HEK293 (cell line): ENCODE measurements at regions not wholly inside any gene's neighbourhood (a gene's known extent, or its start where the extent isn't known, plus 50 kb on each side); places are given as distances from the start of the nearest gene placed in this dataset.

Source experiments
- CTCF ChIA-PET: fragments of 350-600 bp; formaldehyde crosslinking; extraction: SDS; loops from one replicate; lab custom pipeline; 2021; ENCODE audit warnings: antibody characterized with exemption; lab: Yijun Ruan, JAX
- POLR2A ChIA-PET: fragments of 300-600 bp; formaldehyde crosslinking; extraction: SDS; loops from one replicate; lab custom pipeline; 2020; ENCODE audit warnings: antibody characterized with exemption, inconsistent platforms; lab: Yijun Ruan, JAX
- H3K27ac ChIP-seq: fragments of 200-500 bp; sonication (Bioruptor generic); 2 replicates; pipeline ENCODE4 v1.5.1; 2014; ENCODE audit warnings: low read depth, low read length, control low read depth, inconsistent platforms; ENCODE audit errors: extremely low read depth
- H3K36me3 ChIP-seq, 2 experiments: fragments of 200-500 bp in 1 of 2; sonication (Bioruptor generic) in 1 of 2; 1 replicate in 1 of 2; 2 replicates in 1 of 2; pipeline ENCODE4 v1.5.1; 2014 to 2017; ENCODE audit warnings: inconsistent platforms in 2 of 2, low read length in 2 of 2; ENCODE audit not compliant: control insufficient read depth in 2 of 2, insufficient read depth in 1 of 2
- H3K4me1 ChIP-seq: fragments of 200-500 bp; sonication (Bioruptor generic); 2 replicates; pipeline ENCODE4 v1.5.1; 2014; ENCODE audit warnings: mild to moderate bottlenecking, low read length, inconsistent platforms; ENCODE audit not compliant: control insufficient read depth, insufficient read depth
- H3K4me3 ChIP-seq: 2 replicates; pipeline ENCODE4 v1.5.1; 2011; ENCODE audit warnings: low read depth, mild to moderate bottlenecking, control low read depth, low read length, moderate library complexity
- H3K9me3 ChIP-seq: fragments of 200-500 bp; sonication (Bioruptor generic); 2 replicates; pipeline ENCODE4 v1.5.1; 2014; ENCODE audit warnings: low read depth, low read length, inconsistent platforms; ENCODE audit not compliant: control insufficient read depth, insufficient read depth
- GFI1B ChIP-seq: fragments of 450-650 bp; formaldehyde crosslinking; IDR thresholded peaks from 2 replicates; pipeline ENCODE4 v1.5.1; 2016; ENCODE audit warnings: missing biosample characterization, missing genetic modification characterization
- GLI2 ChIP-seq: fragments of 450-650 bp; formaldehyde crosslinking; IDR thresholded peaks from 2 replicates; pipeline ENCODE4; 2017; ENCODE audit warnings: missing biosample characterization, missing genetic modification characterization, low read depth, borderline replicate concordance
- SP7 ChIP-seq: fragments of 450-650 bp; formaldehyde crosslinking; IDR thresholded peaks from 2 replicates; pipeline ENCODE4 v1.5.1; 2016; ENCODE audit warnings: missing biosample characterization, missing genetic modification characterization
- ZBTB48 ChIP-seq: fragments of 450-650 bp; formaldehyde crosslinking; IDR thresholded peaks from 2 replicates; pipeline ENCODE4 v1.5.1; 2016; ENCODE audit warnings: missing biosample characterization, missing genetic modification characterization
- ZFP3 ChIP-seq: fragments of 450-650 bp; formaldehyde crosslinking; IDR thresholded peaks from 2 replicates; pipeline ENCODE4 v1.5.1; 2016; ENCODE audit warnings: low read depth, missing biosample characterization, missing genetic modification characterization
- ZIC2 ChIP-seq: fragments of 450-650 bp; formaldehyde crosslinking; IDR thresholded peaks from 2 replicates; pipeline ENCODE4 v1.5.1; 2016; ENCODE audit warnings: missing biosample characterization, missing genetic modification characterization
- ZNF10 ChIP-seq: fragments of 450-650 bp; formaldehyde crosslinking; IDR thresholded peaks from 2 replicates; pipeline ENCODE4 v1.5.1; 2017; ENCODE audit warnings: missing biosample characterization, missing genetic modification characterization
- ZNF121 ChIP-seq: fragments of 450-650 bp; formaldehyde crosslinking; IDR thresholded peaks from 2 replicates; pipeline ENCODE4 v1.5.1; 2016; ENCODE audit warnings: missing biosample characterization, missing genetic modification characterization
- ZNF175 ChIP-seq: fragments of 450-650 bp; formaldehyde crosslinking; IDR thresholded peaks from 2 replicates; pipeline ENCODE4 v1.5.1; 2016; ENCODE audit warnings: missing biosample characterization, missing genetic modification characterization
- ZNF19 ChIP-seq: fragments of 450-650 bp; formaldehyde crosslinking; IDR thresholded peaks from 2 replicates; pipeline ENCODE4; 2016; ENCODE audit warnings: missing biosample characterization, missing genetic modification characterization, low read depth
- ZNF23 ChIP-seq: fragments of 450-650 bp; formaldehyde crosslinking; IDR thresholded peaks from 2 replicates; pipeline ENCODE4 v1.5.1; 2016; ENCODE audit warnings: missing biosample characterization, missing genetic modification characterization, borderline replicate concordance
- ZNF239 ChIP-seq: fragments of 450-650 bp; formaldehyde crosslinking; IDR thresholded peaks from 2 replicates; pipeline ENCODE4 v1.5.1; 2016; ENCODE audit warnings: missing biosample characterization, missing genetic modification characterization
- ZNF37A ChIP-seq: fragments of 450-650 bp; IDR thresholded peaks from 2 replicates; pipeline ENCODE4 v1.5.1; 2018; ENCODE audit warnings: missing biosample characterization, missing genetic modification characterization
- ZNF510 ChIP-seq: fragments of 450-650 bp; formaldehyde crosslinking; IDR thresholded peaks from 2 replicates; pipeline ENCODE4 v1.5.1; 2018; ENCODE audit warnings: mild to moderate bottlenecking, missing genetic modification characterization, missing biosample characterization; ENCODE audit not compliant: insufficient replicate concordance
- ZNF521 ChIP-seq: fragments of 450-650 bp; formaldehyde crosslinking; IDR thresholded peaks from 2 replicates; pipeline ENCODE4 v1.5.1; 2017; ENCODE audit warnings: missing biosample characterization, mild to moderate bottlenecking, missing genetic modification characterization
- ZNF561 ChIP-seq: fragments of 450-650 bp; IDR thresholded peaks from 2 replicates; pipeline ENCODE4 v1.5.1; 2018; ENCODE audit warnings: missing biosample characterization, missing genetic modification characterization, borderline replicate concordance
- ZNF707 ChIP-seq: fragments of 450-650 bp; formaldehyde crosslinking; IDR thresholded peaks from 2 replicates; pipeline ENCODE4 v1.5.1; 2016; ENCODE audit warnings: missing biosample characterization, missing genetic modification characterization
- ZNF830 ChIP-seq: fragments of 450-650 bp; IDR thresholded peaks from 2 replicates; pipeline ENCODE4 v1.5.0; 2018; ENCODE audit warnings: missing biosample characterization, missing genetic modification characterization, low read depth, mild to moderate bottlenecking, moderate library complexity
- TF ChIP-seq, protein P1 (sequence below): fragments of 450-650 bp; formaldehyde crosslinking; IDR thresholded peaks from 2 replicates; pipeline ENCODE4 v1.5.1; 2016; ENCODE audit warnings: missing biosample characterization, missing genetic modification characterization, low read depth
- TF ChIP-seq, protein P2 (sequence below): fragments of 450-650 bp; formaldehyde crosslinking; IDR thresholded peaks from 2 replicates; pipeline ENCODE4 v1.5.1; 2016; ENCODE audit warnings: missing biosample characterization, missing genetic modification characterization, borderline replicate concordance

GRCh38 chr2:210859314-210859713 lies 302.9 kb downstream of the CPS1 start:
- Histone ChIP-seq H3K4me1 (no peaks in the 10 kb centered on the region), H3K27ac (no peak overlapping the region), H3K4me3 (no peak overlapping the region), H3K9me3 (no peaks in the 10 kb centered on the region), H3K36me3 (no peaks in the 10 kb centered on the region)
- ChIA-PET CTCF (no interaction called here), POLR2A (no interaction called here)
- TF ChIP-seq ZNF175 (tag by site-specific recombination) (no peak), ZBTB48 (tag by site-specific recombination) (no peak), ZNF37A (tag by site-specific recombination) (no peak), GLI2 (tag by site-specific recombination) (no peak), ZNF239 (tag by site-specific recombination) (no peak)

DNA sequence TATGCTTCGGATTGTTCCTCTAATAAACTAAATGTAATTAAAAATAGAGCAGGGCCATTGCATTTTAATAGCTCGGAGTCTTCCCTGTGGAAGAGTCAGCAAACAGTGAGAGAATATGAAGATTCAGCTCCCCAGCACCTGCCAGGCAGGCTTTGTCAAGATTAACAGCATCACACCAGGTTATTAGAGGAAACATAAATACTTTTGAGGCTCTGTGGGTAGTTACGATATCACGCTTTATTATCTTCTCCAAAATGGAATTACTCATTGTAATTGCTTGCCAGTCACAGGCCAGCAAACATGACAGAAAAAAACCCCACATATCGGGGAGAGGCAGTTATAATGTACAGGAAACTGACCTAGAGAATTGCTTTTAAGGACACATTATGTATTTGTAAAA lies 303.9 kb downstream of the CPS1 start:
- Histone ChIP-seq H3K4me1 (no peaks in the 10 kb centered on the region), H3K9me3 (no peaks in the 10 kb centered on the region), H3K4me3 (no peak overlapping the region), H3K36me3 (no peaks in the 10 kb centered on the region), H3K27ac (no peak overlapping the region)
- TF ChIP-seq ZNF521 (tag by site-specific recombination) (no peak), ZNF707 (tag by site-specific recombination) (no peak), ZNF121 (tag by site-specific recombination) (no peak), ZIC2 (tag by site-specific recombination) (no peak), ZFP3 (tag by site-specific recombination) (no peak), ZNF10 (no peak), ZNF561 (tag by site-specific recombination) (no peak), ZNF19 (tag by site-specific recombination) (no peak), ZNF830 (no peak), SP7 (tag by site-specific recombination) (no peak), GFI1B (no peak), ZNF23 (tag by site-specific recombination) (no peak), ZNF510 (tag by site-specific recombination) (no peak)
- TF ChIP-seq, protein P1, sequence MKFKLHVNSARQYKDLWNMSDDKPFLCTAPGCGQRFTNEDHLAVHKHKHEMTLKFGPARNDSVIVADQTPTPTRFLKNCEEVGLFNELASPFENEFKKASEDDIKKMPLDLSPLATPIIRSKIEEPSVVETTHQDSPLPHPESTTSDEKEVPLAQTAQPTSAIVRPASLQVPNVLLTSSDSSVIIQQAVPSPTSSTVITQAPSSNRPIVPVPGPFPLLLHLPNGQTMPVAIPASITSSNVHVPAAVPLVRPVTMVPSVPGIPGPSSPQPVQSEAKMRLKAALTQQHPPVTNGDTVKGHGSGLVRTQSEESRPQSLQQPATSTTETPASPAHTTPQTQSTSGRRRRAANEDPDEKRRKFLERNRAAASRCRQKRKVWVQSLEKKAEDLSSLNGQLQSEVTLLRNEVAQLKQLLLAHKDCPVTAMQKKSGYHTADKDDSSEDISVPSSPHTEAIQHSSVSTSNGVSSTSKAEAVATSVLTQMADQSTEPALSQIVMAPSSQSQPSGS, result no peak
- TF ChIP-seq, protein P2, sequence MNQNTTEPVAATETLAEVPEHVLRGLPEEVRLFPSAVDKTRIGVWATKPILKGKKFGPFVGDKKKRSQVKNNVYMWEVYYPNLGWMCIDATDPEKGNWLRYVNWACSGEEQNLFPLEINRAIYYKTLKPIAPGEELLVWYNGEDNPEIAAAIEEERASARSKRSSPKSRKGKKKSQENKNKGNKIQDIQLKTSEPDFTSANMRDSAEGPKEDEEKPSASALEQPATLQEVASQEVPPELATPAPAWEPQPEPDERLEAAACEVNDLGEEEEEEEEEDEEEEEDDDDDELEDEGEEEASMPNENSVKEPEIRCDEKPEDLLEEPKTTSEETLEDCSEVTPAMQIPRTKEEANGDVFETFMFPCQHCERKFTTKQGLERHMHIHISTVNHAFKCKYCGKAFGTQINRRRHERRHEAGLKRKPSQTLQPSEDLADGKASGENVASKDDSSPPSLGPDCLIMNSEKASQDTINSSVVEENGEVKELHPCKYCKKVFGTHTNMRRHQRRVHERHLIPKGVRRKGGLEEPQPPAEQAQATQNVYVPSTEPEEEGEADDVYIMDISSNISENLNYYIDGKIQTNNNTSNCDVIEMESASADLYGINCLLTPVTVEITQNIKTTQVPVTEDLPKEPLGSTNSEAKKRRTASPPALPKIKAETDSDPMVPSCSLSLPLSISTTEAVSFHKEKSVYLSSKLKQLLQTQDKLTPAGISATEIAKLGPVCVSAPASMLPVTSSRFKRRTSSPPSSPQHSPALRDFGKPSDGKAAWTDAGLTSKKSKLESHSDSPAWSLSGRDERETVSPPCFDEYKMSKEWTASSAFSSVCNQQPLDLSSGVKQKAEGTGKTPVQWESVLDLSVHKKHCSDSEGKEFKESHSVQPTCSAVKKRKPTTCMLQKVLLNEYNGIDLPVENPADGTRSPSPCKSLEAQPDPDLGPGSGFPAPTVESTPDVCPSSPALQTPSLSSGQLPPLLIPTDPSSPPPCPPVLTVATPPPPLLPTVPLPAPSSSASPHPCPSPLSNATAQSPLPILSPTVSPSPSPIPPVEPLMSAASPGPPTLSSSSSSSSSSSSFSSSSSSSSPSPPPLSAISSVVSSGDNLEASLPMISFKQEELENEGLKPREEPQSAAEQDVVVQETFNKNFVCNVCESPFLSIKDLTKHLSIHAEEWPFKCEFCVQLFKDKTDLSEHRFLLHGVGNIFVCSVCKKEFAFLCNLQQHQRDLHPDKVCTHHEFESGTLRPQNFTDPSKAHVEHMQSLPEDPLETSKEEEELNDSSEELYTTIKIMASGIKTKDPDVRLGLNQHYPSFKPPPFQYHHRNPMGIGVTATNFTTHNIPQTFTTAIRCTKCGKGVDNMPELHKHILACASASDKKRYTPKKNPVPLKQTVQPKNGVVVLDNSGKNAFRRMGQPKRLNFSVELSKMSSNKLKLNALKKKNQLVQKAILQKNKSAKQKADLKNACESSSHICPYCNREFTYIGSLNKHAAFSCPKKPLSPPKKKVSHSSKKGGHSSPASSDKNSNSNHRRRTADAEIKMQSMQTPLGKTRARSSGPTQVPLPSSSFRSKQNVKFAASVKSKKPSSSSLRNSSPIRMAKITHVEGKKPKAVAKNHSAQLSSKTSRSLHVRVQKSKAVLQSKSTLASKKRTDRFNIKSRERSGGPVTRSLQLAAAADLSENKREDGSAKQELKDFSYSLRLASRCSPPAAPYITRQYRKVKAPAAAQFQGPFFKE (tag by site-specific recombination), result no peak
- POLR2A ChIA-PET, result no interaction called here
- CTCF ChIA-PET, result no interaction called here
